Stimulated activated CD8-positive, alpha-beta memory T cell treated with anti-CD3 and anti-CD28 coated beads, Interleukin-2, amount 100 ng/mL, for 1 hour (primary cell): ENCODE measurements at regions not wholly inside any gene's neighbourhood (a gene's known extent, or its start where the extent isn't known, plus 50 kb on each side); places are given as distances from the start of the nearest gene placed in this dataset.

ENCODE experiments used
- DNase-seq, 2 donors: peaks; one replicate each; pipeline ENCODE4 v3.0.0-alpha.2; 2020; ENCODE audit warnings: low read depth in 2 of 2

DNA sequence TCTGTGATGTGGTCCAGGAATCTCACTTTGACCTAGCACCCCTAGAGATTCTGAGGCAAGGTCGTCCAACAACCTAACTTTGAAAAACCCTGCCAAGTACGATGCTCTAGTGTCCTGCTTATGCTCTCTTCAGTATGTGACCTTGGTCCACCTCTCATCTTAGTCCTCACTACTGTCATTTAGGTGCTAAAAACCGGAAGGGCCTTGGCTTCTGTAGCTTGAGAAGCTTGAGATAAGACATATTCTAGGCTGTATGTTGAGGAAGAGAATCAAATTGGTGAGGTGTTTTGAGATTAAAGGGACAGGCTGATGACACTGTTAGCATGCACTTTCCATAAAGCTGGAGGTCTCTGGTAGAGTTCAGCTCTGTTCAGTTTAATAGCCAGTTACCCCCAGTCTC lies 57.0 kb upstream of the MTPN start:
- DNase-seq = no peak

DNA sequence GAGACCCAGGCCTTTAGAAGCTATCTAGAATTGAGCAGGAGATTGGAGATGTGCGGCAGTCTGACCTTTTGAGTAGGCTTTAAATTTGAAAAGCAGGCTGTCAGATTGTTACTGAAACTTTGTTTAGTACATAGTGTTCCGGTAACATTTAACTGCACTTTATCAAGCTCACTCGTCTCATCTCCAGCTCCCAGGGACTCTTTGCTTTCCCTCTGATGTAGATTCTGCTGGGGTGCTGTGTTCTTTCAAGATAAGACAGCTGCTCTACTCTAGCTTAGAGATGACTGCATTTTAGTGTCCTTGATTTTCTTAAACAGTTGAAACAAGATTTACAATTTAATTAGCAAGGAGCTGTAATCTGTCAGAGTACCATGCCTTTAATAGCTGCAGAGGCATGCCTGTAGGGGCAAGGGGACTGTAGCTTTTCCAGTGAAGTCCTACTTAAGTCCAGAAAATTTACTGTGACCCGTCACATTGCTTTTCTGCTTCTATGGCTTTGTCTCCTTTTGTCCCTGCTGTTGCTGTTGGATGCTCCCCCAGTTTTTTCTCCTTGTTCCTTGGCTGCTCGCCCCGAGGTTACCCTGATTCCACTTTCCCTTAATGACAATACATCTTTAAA lies 56.4 kb upstream of the MTPN start:
- no peak for DNase-seq

DNA sequence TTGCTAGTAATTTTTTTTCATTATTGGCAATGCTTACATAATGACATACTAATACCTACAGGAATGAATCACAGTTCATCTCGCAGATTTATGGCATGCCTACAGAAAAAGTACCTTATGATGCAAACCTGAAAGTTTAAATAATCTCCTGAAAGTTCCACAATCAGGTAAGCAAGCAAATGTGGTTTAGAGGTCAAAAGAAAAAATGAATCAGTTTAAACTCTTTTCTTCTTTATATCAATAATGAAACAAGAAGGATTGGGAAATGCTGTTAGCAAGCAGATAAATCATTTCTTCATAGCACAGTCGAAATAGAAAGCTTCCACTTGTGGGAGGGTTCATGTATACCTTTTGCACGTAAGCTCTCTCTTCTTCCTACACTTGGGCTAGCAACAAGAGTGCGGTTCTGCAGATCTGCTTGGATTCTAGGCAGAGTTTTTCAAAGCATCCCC lies 53.7 kb upstream of the MTPN start:
- DNase-seq = no peak

DNA sequence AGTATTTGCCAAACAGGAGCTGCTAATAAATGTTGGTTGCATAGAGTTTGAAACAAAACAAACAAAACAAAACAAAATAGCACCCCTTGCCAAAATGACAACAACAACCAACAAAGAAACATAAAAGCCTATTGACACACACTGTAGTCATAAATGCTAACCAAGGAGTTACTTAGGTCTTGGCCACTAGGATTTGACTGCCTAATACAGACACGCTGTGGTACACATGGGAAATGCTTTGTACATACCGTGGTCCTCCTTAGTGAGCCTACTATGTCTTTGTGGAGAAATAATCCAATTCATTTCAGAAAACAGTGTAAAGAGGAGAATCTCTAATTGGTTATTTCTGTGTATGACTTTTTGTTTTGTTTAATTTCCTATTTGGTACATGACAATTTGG lies 53.2 kb upstream of the MTPN start:
- DNase-seq = no peak

DNA sequence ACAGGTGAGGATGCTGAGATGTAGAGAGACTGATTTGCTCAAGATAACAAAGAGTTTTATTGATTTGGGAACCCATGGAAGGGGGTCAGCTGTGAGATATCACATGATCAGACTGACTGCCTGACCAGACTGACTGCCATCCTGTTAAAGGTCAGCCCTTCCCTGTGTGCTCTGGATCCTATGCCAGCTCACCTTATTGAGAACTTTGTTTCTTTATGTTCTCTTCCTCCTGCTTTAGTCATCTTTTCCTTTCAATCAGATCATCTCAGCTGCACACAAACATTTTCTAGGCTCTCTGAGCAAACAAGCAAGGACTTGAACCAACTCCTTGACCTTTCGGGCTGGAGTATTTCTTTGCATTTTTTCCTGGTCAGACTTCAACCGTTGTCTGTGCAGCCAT lies 50.0 kb upstream of the MTPN start:
- DNase-seq = no peak
